Amniotic epithelial cell (primary cell): ENCODE measurements at regions not wholly inside any gene's neighbourhood (a gene's known extent, or its start where the extent isn't known, plus 50 kb on each side); places are given as distances from the start of the nearest gene placed in this dataset.

Experiments used
- DNase-seq: peaks from one replicate; pipeline ENCODE4 v3.0.0-alpha.2; 2010; ENCODE audit warnings: low read depth

GRCh38 chrX:17206584-17206983 lies 168.4 kb upstream of the NHS start:
- no peak for DNase-seq

GRCh38 chrX:17214962-17215361 lies 160.0 kb upstream of the NHS start:
- DNase-seq = no peak

- DNase-seq = no peak
Measured at GRCh38 chrX:17226736-17227135, 148.3 kb upstream of the NHS start.

GRCh38 chrX:17237146-17237545 lies 137.9 kb upstream of the NHS start:
- DNase-seq = no peak

- peak; percentile 3 for DNase-seq
Measured at GRCh38 chrX:17242470-17242869, 132.5 kb upstream of the NHS start.

GRCh38 chrX:17247144-17247543 lies 127.9 kb upstream of the NHS start:
- DNase-seq = no peak

GRCh38 chrX:17262123-17262522 lies 112.9 kb upstream of the NHS start:
- DNase-seq = no peak

GRCh38 chrX:17266136-17266535 lies 108.9 kb upstream of the NHS start:
- DNase-seq = no peak

- DNase-seq = no peak
Measured at GRCh38 chrX:17278961-17279360, 96.0 kb upstream of the NHS start.

- no peak for DNase-seq
Measured at GRCh38 chrX:17285983-17286382, 89.0 kb upstream of the NHS start.

- no peak for DNase-seq
Measured at GRCh38 chrX:17291171-17291900, 83.7 kb upstream of the NHS start.

- no peak for DNase-seq
Measured at GRCh38 chrX:17292111-17292527, 82.9 kb upstream of the NHS start.

- no peak for DNase-seq
Measured at GRCh38 chrX:17294561-17294960, 80.4 kb upstream of the NHS start.

- DNase-seq = no peak
Measured at GRCh38 chrX:17295791-17296190, 79.2 kb upstream of the NHS start.

- DNase-seq = no peak
Measured at GRCh38 chrX:17298564-17298963, 76.4 kb upstream of the NHS start.

GRCh38 chrX:17299206-17299605 lies 75.8 kb upstream of the NHS start:
- DNase-seq = no peak

GRCh38 chrX:17323397-17323796 lies 51.6 kb upstream of the NHS start:
- DNase-seq = no peak
